ENCODE measurements at regions not wholly inside any gene's neighbourhood (a gene's known extent, or its start where the extent isn't known, plus 50 kb on each side); places are given as distances from the start of the nearest gene placed in this dataset.
"Not testable (repeated sequence)": the region's sequence is repeated elsewhere in the genome, so short reads cannot be mapped to it uniquely, and the experiment has no call there.

DNA sequence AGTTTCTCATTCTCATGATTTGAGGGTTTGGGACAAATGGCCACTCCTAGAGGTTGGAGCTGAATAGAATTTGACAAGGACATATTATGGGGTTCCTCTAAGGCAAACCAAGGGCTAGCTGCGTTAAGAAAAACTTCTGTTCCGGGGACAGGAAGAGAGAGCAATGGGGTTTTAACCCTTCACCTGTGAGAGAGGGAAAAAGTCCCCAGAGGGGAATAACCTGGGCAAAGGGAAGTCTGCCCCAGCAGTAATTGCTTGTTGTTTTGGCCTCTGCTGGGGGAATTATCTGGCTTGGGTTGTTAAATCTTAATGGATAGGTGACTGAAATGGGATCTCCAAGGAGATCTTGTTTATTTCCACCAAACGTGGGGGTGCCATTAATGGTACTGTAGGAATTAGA, 110.1 kb upstream of the MOCS2 start:
- DNase-seq, result no peak

DNA sequence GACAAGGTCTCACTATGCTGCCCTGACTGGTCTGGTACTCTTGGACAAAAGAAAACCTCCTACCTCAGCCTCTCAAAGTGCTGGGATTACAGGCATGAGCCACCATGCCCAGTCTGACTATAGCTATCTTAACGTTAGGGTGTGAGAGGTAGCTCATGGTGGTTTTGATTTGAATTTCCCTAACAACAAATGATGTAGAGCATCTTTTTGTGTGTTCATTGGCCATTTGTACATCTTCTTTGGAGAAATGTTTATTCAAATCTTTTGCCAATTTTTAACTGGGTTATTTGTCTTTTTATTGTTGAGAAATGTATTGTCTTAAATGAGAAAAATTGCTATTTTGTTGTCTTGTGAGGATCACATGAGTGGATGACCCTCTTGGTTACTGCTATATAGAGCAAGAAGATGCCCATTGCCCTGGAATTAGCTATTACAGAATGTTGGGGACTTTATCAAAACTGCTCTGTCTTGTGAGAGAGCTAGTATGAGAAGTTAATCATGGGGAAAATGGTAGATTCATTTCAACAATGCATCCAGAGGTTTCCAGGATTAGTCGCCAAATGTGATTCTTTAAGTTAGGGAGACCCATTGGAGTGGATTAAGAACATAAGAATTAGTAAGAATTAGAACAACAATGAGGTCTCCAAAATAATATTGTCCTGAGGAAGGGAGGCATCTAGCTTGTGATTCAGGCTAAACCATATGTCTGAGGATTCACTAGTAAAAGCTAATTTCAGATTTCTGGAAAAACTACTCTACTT, 124.3 kb upstream of the MOCS2 start:
- DNase-seq, result no peak

DNA sequence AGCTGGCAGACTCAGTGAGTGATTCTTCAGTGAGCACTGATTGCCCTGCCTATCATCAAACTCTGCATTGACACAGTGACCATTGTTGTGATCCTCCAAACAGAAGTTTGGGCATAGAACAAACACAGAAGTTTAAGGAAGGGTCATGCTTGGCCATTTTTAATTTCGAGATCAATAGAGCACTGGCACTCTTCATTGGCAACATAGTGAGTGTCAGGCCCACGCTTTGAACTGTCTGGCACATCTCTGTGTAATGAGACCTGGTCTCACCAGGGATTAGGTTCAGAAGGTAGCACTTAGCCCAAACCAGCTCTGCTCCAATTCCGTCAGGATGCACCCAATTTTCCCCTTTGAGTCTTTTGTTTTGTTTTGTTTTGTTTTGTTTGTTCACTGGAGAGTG, 127.1 kb upstream of the MOCS2 start:
- no peak for DNase-seq

DNA sequence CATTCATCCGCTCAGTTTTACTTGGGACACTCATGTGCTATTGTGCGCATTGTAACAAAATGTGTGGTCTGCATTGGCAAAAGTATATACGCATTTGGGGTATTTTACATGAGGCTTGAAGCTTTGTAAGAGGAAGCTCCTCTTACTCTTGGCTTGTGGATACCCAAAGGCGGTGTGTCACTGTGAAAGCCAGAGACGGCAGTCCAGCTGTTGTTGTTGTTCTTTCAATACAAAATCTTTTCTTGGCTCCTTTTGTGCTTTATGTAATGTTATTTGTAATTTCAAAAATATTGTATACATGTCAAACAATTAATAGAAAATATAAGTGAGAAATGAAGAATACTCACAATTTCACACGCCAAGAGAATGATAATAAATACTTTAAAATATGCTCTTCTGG, 128.3 kb upstream of the MOCS2 start:
- DNase-seq, result no peak

DNA sequence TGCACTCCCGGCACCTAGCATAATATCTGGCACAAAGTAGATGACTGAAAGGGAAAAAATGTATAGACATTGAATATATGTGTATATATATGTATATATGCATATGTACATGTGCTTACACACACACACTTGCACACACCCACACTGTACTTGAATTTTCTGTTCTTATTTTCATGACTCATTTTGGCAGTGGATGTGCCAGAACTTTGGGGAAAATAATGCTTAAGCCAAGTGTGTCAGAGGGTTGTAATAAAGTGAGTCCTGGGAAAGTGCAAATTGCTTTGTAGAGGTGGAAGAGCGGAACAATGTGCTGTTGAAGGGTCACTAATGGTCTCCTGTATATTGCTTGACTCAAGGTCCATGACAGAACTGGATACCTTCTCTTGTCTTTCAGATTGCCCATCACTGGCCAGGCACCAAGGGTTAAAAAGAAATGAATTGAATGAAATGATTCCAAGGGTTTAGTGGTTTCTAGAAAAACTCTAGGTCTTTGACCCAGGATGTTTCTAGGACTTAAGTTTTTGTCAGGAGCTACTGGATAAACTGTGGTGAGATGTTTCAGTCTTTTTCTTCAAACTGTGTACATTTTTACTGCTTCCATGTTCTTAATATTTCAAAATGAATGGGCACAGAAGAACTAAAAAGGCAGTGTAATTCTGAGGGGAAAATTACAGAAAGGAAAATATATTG, 129.9 kb upstream of the MOCS2 start:
- no peak for DNase-seq

DNA sequence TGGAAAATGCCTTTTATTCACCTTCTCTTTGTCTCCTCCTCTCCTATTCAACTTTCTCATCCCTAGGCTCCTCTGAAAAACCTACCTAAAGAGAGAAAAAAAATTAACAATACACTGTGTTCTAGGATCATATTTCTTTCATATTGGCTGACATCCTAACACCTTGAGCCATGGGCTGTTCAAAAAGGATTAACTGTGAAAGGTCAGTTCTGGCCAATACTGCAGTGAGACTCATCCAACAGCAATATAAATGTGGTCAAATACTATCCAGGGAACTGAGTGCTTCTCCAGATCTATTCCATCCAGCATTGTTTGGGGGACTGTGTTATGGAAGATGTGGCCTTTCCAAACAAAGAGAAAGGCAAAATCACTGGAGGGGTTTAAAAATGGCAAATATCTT, 131.1 kb upstream of the MOCS2 start:
- DNase-seq, result no peak

DNA sequence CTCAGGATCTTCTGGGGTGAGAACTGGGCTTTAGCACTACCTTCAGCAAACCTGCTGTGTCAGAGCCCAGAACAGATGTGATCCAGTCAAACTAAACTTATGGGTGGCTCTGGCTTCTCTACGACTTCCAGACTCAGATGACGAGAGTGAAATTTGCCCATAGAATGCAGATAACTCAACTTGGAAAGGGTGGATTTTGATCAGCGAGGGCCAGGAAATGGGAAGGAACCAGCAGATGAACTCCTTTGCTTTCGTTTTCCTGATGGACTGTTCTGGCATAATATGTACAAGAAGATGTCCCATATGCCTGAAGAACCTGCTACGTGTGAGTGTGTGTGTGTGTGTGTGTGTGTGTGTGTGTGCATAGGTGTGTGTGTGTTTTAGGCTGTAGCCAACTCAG, 132.0 kb upstream of the MOCS2 start:
- no peak for DNase-seq

DNA sequence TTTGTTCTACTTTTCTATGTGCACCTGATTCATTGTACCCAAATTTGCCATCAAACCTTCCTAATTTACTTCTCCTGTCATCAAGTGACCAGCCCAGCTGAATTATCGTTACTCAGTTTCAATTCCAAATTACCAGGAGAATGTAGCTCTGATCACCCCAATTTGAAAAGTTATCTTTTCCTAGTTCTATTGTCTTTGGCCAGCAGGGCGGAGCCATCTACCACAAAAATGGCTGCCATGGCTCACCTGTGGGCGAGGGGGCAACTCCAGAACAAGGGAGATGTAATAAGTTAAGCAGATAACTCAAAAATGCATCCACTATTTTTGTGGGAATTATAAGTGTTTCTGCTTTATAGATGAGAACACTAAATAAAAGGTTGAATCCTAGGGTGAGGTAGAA, 133.8 kb upstream of the MOCS2 start:
- DNase-seq, result no peak

DNA sequence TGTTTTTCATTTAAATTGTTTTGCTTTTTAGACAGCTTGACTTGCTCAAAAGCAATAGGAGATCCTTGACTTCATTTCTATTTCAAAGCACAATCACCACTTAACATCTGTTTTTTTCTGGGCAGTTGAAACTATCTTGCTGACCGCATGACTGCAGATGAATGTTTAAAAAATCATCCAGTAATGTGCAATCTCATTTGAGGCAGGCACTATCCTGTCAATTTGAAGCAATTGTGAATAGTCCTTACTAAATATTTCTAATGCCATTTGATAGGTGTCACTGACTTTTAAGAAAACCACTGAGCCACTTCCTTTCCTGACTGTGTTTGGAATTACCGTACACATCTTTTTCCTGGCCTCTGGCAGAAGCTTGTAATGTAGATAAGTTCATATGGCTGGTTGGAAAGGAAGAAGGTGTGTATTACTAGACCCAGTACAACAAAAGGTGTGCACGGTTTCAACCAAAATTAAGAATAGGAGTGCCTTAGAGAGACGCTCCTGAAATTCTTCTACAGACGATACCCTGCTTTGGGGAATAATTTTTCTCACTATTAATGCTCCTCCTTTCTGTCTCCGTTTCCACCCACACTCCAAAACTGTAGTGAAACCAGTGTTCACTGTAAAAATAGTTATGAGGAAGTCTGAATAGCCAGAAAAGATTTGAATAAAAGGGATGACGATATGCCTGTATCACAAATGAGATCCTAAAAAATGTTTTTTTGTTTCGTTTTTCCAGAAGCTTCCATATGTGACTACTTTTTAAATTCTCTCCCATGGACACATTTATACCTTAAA, 136.7 kb upstream of the MOCS2 start:
- DNase-seq, result no peak

DNA sequence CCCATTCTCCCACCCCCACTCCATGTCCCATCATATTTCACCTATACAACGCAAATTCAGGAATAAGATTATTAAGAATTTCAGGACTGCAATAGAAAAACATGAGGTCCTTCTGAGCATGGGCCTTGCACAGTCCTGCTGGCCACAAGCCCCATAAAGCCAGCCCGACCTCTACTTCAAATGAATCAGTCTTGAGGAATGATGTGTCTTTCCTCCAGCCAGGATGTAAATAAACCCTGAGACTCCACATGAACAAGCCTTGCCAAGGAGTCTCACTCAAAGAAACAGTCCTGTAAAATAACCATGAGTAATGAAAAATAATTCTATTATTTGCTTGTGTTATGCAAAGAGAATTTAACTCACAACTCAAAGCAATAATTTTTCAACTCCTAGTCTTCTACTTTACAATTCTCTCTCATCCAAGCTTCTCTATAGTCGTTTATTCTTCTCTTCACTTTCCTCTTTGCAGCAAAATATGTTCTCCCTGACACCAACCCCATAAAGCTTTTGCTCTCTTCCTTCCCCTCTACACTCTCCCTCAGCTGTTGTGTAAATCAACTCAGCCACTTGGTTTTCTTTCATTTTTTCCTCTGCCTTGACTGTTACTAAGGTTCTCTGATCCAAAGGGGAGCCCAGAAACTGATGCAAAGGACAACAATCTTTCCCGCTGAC, 140.1 kb upstream of the MOCS2 start:
- no peak for DNase-seq

DNA sequence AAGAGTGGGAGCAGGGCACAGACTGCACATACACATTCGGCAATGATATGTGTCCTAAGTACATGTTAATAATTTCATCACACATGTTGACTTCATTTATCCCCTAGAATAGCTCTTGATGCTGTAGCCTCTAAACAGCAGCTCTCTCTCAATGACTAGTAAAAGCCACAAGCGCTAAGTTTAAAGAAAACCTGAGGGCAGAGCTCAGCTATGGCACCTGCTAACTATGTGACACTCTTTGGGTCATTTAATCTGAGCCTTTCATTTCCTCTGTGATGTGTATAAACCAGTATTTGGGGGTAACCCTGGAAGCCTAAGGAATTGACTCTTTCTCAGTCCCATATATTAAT, 140.6 kb upstream of the MOCS2 start:
- DNase-seq, result no peak

DNA sequence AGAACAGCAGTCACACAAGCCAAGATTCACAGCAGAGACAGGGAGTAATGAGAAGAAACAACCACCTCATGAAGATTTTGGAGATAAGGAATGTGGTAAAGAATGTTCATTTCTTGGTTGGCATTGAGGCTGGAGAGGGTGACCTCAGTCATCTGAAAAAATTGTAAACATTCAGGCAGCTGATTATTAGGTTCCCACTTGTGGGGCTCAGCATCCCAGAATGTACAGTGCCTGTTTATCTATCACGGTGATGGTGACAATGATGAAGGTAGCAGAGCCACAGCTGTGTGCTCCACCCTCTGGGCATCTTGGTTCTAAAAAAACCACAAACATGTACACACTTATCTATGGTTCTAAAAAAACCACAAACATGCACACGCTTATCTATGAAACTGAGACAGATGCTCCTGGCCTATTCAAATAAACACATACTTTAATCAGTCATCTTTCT, 143.9 kb upstream of the MOCS2 start:
- DNase-seq, result no peak

DNA sequence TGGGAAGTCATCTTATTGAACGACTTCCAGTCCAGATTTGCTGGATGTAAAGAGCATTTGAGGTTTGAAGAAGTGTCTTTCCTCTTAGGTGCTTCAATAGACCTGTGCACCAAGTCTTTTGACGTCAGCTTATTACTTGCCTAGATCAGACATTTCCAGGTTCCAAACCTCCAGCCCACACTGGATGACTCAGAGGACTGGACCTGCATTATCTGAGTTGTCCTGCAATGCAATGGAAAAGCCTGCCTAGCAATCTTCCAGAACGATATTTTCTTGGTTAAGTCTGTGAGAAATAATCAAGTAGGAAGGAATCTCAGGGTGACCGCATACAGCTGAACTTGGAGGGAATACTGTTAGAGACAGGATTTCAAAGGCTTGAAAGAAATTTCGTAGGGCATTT, 147.2 kb upstream of the MOCS2 start:
- no peak for DNase-seq

DNA sequence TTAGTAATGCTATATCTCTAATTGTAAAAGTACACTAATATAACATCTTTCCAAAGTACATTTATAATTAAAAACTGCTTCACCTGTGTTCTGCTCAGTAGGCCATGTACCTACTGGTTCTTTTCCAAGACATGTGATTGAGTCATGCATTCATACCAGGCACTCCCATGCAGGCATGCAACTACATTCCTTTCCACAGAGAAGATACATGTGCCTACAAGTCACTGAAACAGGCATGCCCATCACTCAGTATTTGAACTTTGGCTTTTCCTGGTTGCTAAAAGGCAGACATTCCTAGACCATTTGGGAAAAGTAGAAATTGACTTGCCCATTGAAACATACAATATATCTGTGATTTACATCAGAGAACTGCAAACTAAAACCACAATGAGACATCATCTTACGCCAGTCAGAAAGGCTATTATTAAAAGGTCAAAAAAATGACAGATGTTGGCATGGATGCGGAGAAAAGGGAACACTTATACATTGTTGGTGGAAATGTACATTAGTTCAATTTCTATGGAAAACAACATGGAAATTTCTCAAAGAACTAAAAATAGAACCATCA, 148.3 kb upstream of the MOCS2 start:
- DNase-seq, result no peak

DNA sequence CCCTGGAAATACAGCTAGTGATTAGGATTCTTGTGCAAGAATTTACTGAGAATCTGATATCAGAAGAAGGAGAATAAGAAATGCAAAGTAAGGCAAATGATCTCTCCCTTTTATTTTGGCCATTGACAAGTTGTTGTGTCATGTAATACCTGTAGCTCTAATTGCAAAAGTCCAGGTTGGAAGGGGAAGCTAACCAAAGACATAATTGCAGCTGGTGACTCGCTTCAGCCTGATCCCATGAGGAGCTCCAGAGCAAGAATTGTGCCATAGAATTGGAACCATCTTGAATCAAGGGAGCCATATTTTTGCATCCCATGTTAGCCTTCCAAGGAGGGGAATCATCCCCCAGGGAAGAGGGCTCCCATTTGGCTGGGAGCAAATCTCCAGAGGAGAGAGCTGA, 149.6 kb upstream of the MOCS2 start:
- DNase-seq, result no peak

DNA sequence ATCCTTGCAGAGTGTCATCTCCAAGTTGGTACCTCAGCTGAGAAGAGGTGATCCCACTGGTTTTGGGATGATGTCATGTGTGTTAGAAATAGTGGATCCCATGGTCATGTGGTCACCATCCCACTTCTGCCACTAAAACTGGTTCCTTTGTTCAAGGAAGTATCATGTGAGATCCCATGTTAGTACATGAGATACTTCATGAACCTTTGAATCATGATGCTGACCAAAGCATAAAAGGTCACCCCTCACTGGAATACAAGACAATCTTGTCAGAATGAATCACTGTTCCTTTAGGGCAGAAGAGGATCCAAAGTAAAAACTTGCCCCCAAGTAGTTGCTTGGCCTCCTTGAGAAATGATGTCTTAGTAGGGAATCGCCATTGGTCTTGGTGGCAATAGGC, 150.9 kb upstream of the MOCS2 start:
- DNase-seq, result no peak

DNA sequence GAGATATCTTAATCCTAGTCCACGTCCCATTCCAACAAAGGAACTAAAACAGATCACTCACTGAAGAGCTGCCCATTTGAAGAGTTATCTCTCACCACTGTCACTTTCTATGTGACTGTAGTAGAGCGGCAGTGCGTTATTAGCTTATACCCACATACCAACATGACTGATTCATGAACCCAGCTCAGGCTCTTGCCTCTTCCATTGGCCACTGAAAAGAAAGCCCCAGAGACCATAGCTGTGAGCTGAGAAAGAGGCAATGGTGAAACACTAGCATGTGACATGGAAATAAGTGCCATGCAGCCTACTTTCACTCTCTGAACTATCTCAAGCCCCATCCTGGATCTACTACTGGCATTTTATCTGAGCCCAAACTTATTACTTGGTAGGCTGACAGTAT, 151.7 kb upstream of the MOCS2 start:
- no peak for DNase-seq

DNA sequence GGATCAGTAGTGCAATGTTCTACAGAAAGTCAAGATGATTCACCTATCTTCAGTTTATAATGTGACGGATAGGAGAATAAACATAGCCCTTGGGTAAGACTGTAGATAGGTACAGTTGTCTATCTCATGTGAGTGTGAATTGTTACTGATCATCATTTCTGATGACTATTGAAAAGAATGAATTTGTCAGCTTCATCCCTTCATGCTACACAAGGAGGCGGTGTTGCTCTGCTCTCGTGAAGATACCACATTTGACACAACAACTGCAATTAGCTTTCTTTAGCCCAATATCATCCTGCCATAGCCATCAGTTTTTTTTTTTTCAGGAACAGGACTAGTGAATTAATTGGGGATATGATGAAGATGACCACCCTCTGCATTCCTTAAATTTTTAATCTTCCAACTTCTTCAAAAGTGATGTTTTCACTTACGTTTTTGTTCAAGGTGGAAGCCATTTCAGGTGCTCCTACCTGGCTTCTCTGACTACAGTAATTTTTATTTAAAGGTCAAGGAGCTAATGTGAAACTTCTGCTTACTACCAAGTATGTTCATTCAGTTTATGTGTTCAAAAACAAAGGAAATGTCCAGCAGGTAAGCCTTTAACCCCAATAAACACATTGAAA, 152.9 kb upstream of the MOCS2 start:
- DNase-seq, result no peak

DNA sequence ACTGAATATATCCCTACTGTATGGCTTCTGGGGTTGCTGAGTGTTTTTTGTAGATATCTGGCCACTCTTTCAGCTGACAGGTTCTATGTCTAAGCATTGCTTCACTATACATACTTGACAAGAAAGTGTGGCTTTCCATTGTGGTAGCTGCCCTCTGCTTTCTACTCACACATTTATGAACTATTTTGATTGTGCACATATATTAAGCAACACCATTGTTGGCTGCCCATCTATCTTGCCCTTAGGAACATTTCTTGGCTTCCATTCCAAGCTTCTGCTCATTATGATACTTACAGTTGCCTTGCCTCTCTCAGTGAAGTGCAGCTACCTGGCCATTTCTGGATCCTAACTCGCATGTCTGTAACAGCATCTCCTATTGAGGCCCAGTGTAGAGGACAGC, 153.6 kb upstream of the MOCS2 start:
- no peak for DNase-seq

DNA sequence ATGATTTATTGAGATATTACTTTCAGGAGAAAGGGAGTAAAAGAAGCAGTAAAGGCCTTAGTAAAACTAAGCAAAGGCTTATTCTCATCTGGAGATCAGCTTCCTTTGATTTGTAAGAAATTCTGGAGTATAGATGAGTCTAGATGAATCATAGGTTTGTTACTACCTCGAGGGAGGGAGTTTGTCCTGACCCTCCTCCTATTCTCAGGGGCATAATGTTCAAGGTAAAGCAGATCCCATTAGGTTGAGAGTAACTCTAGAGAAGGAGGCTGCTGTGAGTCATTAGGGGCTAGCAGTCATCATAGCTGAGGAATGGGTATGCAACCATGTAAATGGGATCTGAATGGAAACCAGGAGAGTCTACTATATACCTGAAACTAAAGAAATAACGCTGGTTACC, 155.5 kb upstream of the MOCS2 start:
- DNase-seq, result no peak

DNA sequence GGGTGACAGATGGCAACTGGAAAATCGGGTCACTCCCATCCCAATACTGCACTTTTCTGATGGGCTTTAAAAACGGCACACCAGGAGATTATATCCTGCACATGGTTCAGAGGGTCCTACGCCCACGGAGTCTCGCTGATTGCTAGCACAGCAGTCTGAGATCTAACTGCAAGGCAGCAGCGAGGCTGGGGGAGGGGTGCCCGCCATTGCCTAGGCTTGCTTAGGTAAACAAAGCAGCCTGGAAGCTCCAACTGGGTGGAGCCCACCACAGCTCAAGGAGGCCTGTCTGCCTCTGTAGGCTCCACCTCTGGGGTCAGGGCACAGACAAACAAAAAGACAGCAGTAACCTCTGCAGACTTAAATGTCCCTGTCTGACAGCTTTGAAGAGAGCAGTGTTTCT, 158.7 kb upstream of the MOCS2 start:
- DNase-seq, result not testable (repeated sequence)

DNA sequence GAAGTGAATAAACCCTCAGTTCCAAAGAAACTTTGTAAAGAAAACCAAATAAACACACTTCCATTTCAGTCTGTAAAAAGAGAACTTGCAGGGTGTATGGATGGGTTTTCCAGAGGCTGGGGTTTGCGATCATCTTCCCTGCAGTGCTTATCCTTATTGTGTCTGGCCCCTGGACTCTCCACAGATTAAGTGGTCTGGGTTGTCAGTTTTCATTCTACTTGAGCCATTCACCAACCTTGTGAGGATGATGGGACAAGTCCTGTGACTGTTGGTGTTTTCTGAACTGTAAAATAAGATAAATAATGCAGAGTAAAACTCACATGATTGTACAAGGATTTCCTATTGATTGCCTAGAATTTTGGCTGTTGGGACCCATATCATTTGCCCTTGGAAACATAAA, 166.1 kb upstream of the MOCS2 start:
- no peak for DNase-seq

DNA sequence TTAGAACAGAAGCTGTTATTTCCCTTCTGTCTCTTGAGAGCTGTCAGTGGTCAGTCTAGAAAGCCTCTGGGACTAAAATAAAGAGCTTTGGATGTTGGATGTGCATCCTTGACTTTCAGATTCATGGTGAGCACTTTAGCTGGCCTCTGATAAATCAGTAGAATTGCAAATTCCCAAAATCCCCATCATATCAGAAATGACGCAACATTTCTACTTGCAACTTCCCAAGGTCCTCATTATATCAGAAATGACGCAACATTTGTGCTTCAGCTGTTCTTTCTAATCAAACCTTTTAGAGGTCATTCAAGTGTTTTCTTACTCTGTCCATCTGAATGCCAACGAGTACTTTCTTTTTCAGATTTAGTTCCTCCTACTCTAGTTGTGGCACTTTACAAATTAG, 167.3 kb upstream of the MOCS2 start:
- DNase-seq, result no peak

Measured in activated CD4-positive, CD25-positive, alpha-beta regulatory T cell (primary cell).